ENCODE measurements at regions not wholly inside any gene's neighbourhood (a gene's known extent, or its start where the extent isn't known, plus 50 kb on each side); places are given as distances from the start of the nearest gene placed in this dataset.

DNA sequence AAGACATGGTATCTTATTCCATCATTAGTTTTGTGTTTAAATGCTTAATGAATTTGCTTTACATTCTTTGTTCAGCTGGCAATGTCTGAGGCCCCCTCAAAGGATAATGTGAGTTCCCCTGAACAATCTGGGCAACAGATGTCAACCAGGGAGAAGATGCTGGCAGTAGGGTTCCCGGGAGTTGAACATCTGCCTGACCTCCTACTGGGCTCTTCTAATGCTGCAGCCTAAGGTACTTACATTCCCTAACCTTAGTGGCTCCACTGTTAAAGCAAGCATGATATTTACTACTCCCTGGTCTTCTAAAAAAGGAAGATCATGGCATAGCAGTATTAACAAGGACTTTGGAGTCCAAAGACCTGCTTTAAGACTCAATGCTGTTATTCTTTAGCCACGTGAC, 574.9 kb upstream of the NR5A2 start:
- Histone ChIP-seq H3K36me3 (no peaks in the 10 kb centered on the region), H3K9me3 (no peaks in the 10 kb centered on the region), H3K4me1 (no peaks in the 10 kb centered on the region), H3K27me3 (no peaks in the 10 kb centered on the region), H3K27ac (replicated peaks in 1 of 4) (no peak overlapping the region), H3K4me3 (no peak overlapping the region)
- 56% methylated on average over 2 of the region's 2 CpGs for whole genome bisulfite sequencing
- DNase-seq (ENCODE audit: extremely low spot score): no peak
- intact Hi-C loops (cut with DNase I): no loop called here
- TF ChIP-seq, protein P1, sequence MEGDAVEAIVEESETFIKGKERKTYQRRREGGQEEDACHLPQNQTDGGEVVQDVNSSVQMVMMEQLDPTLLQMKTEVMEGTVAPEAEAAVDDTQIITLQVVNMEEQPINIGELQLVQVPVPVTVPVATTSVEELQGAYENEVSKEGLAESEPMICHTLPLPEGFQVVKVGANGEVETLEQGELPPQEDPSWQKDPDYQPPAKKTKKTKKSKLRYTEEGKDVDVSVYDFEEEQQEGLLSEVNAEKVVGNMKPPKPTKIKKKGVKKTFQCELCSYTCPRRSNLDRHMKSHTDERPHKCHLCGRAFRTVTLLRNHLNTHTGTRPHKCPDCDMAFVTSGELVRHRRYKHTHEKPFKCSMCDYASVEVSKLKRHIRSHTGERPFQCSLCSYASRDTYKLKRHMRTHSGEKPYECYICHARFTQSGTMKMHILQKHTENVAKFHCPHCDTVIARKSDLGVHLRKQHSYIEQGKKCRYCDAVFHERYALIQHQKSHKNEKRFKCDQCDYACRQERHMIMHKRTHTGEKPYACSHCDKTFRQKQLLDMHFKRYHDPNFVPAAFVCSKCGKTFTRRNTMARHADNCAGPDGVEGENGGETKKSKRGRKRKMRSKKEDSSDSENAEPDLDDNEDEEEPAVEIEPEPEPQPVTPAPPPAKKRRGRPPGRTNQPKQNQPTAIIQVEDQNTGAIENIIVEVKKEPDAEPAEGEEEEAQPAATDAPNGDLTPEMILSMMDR (IDR thresholded peaks at IDR 0.05): no peak
- no peak for TF ChIP-seq POLR2A (IDR thresholded peaks at IDR 0.05; ENCODE audit: low read depth)

DNA sequence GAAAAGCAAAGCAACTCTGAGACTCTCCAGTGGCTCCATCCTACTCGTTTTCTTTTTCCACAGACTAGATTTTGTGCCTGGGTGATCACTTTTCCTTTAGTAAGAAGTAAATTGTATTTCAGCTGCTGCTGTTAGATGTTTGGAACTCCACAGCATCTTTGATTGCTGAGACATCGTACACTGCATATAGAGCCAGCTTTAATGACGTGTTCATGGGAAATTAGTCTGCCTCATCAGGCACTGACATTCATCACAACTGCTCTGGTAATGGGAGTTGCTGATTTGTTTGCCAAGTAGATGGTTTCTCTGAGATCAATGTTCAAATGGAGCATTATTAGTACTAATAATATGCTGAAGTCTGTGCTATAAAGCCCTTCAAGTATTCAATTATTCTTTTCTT, 573.8 kb upstream of the NR5A2 start:
- DNase-seq (ENCODE audit: extremely low spot score): no peak
- H3K4me1 ChIP-seq: no peaks in the 10 kb centered on the region
- H3K27ac ChIP-seq (replicated peaks in 1 of 4): no peak overlapping the region
- 57% methylated on average over 3 of the region's 3 CpGs for WGBS
- no peaks in the 10 kb centered on the region for H3K9me3 ChIP-seq
- TF ChIP-seq EP300 (IDR thresholded peaks at IDR 0.05) (no peak), POLR2AphosphoS5 (IDR thresholded peaks at IDR 0.05) (no peak), POLR2A (IDR thresholded peaks at IDR 0.05; ENCODE audit: low read depth) (no peak)
- TF ChIP-seq, protein P1 (IDR thresholded peaks at IDR 0.05): no peak
- intact Hi-C loops (cut with DNase I): no loop called here
- H3K36me3 ChIP-seq: no peaks in the 10 kb centered on the region
- H3K27me3 ChIP-seq: no peaks in the 10 kb centered on the region
- H3K4me3 ChIP-seq: no peak overlapping the region

DNA sequence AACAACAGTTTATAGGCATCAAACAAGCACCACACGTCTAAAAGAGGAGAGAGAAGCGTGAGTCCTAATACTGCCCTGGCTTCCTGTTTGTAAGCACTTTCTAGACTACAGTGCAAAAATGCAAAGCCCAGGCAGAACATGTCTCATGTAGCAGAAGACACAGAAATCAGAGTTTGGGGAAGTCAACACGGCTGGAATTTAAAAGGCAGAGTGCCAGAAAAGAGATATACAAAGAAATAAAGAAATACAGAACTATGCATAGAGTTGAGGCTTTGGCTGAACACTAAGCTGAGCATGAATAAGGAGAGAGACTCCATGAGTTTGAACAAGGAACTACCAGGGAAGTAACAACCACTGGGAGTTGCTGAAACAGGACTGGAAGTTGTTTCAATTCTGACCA, 566.6 kb upstream of the NR5A2 start:
- no peak overlapping the region for H3K27ac ChIP-seq (replicated peaks in 1 of 4)
- no peak overlapping the region for H3K4me3 ChIP-seq
- WGBS: 40% methylated on average over 3 of the region's 3 CpGs
- H3K4me1 ChIP-seq: no peaks in the 10 kb centered on the region
- intact Hi-C loops (cut with DNase I): no loop called here
- H3K9me3 ChIP-seq: peaks cover 0 to 9% (median 0%) of the 10 kb centered on the region in 4 donors
- no peaks in the 10 kb centered on the region for H3K36me3 ChIP-seq
- H3K27me3 ChIP-seq: no peaks in the 10 kb centered on the region
- no peak for TF ChIP-seq POLR2AphosphoS5 (IDR thresholded peaks at IDR 0.05)
- TF ChIP-seq EP300 (IDR thresholded peaks at IDR 0.05): no peak
- TF ChIP-seq, protein P1 (IDR thresholded peaks at IDR 0.05): no peak
- no peak for TF ChIP-seq POLR2A (IDR thresholded peaks at IDR 0.05; ENCODE audit: low read depth)
- no peak for DNase-seq (ENCODE audit: extremely low spot score)

DNA sequence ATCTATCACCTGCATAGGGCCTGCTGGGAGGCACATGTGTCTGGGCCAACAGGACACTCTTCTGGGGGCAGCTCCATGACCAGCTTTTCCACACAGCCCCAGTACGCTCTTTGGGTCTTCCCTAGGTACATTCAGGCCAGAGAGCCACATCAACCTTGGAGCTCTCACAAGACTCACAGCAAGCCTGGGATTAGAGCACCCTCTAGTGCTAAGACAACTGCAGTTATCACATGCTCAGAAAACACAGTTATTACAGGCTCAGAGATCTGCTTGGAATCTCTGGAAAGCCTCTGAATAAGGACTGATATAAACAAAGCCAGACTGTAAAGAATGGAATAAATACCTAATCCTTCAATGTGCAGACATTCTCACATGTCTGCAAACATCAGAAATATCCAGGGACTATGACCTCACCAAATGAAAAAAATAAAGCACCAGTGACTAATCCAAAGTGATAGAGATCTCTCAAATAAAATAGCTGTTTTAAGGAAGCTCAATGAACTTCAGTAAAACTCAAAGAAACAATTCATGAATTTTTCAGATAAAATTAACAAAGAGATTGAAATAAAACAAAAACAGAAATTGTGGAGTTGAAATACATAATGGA, 563.9 kb upstream of the NR5A2 start:
- WGBS: no CpG with 5 or more reads among the region's 1 CpG
- no peak overlapping the region for H3K27ac ChIP-seq (replicated peaks in 1 of 4)
- H3K4me3 ChIP-seq: no peak overlapping the region
- intact Hi-C loops (cut with DNase I): no loop called here
- peaks cover 0 to 9% (median 0%) of the 10 kb centered on the region in 4 donors for H3K9me3 ChIP-seq
- H3K4me1 ChIP-seq: no peaks in the 10 kb centered on the region
- TF ChIP-seq, protein P1 (IDR thresholded peaks at IDR 0.05): no peak
- TF ChIP-seq POLR2A (IDR thresholded peaks at IDR 0.05; ENCODE audit: low read depth) (no peak), POLR2AphosphoS5 (IDR thresholded peaks at IDR 0.05) (no peak), EP300 (IDR thresholded peaks at IDR 0.05) (no peak)
- H3K36me3 ChIP-seq: no peaks in the 10 kb centered on the region
- no peak for DNase-seq (ENCODE audit: extremely low spot score)
- no peaks in the 10 kb centered on the region for H3K27me3 ChIP-seq

DNA sequence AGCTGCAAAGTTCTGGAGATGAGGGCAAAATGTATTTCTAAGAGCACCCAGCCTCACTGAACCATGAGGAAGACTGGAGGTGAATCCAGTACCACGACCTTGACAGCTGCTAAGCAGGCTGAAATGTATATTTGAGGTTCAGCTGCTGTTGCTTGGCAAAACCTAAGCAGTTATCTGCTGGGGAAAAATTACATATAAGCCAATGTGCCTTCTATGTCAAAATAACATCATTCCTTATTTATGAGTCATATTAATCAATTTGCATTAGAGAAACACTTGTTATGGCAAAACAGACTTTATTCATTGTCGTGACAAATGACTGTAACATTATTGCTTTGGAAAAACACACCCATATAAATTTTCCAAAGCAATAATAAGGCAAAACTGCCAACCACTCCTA, 560.5 kb upstream of the NR5A2 start:
- Histone ChIP-seq H3K9me3 (peaks cover 0 to 9% (median 0%) of the 10 kb centered on the region in 4 donors), H3K27me3 (no peaks in the 10 kb centered on the region), H3K4me3 (no peak overlapping the region), H3K4me1 (no peaks in the 10 kb centered on the region), H3K27ac (replicated peaks in 1 of 4) (no peak overlapping the region), H3K36me3 (no peaks in the 10 kb centered on the region)
- TF ChIP-seq EP300 (IDR thresholded peaks at IDR 0.05) (no peak), POLR2A (IDR thresholded peaks at IDR 0.05; ENCODE audit: low read depth) (no peak), POLR2AphosphoS5 (IDR thresholded peaks at IDR 0.05) (no peak)
- TF ChIP-seq, protein P1 (IDR thresholded peaks at IDR 0.05): no peak
- WGBS: 50% methylated on average over 2 of the region's 2 CpGs
- no peak for DNase-seq (ENCODE audit: extremely low spot score)
- intact Hi-C loops (cut with DNase I): no loop called here
